C4-2B (cell line): ENCODE measurements at regions not wholly inside any gene's neighbourhood (a gene's known extent, or its start where the extent isn't known, plus 50 kb on each side); places are given as distances from the start of the nearest gene placed in this dataset.
"Not testable (repeated sequence)": the region's sequence is repeated elsewhere in the genome, so short reads cannot be mapped to it uniquely, and the experiment has no call there.

ENCODE experiments used
- H3K27ac ChIP-seq: fragments of 450-650 bp; 2 replicates; pipeline ENCODE4 v1.5.1; 2017
- CTCF ChIP-seq: fragments of 450-650 bp; conservative IDR thresholded peaks from 2 replicates; pipeline ENCODE4 v1.5.1; 2017; ENCODE audit warnings: mild to moderate bottlenecking
- ZFX ChIP-seq: fragments of 450-650 bp; IDR thresholded peaks from 2 replicates; pipeline ENCODE4 v1.6.1; 2017

GRCh38 chr11:134949121-134950090, 537.4 kb upstream of the B3GAT1 start:
- TF ChIP-seq CTCF (no peak), ZFX (no peak)
- no peak overlapping the region for H3K27ac ChIP-seq

- no peak overlapping the region for H3K27ac ChIP-seq
- no peak for TF ChIP-seq CTCF
- TF ChIP-seq ZFX = no peak
Observed at GRCh38 chr11:134947556-134947955, 535.5 kb upstream of the B3GAT1 start.

GRCh38 chr11:134945993-134946392, 534.0 kb upstream of the B3GAT1 start:
- H3K27ac ChIP-seq = no peak overlapping the region
- no peak for TF ChIP-seq ZFX
- TF ChIP-seq CTCF = no peak

- TF ChIP-seq CTCF (no peak), ZFX (no peak)
- H3K27ac ChIP-seq = no peak overlapping the region
Observed at GRCh38 chr11:134944986-134945385, 532.9 kb upstream of the B3GAT1 start.

- H3K27ac ChIP-seq = no peak overlapping the region
- TF ChIP-seq ZFX (no peak), CTCF (no peak)
Observed at GRCh38 chr11:134944131-134944530, 532.1 kb upstream of the B3GAT1 start.

- no peak for TF ChIP-seq ZFX
- TF ChIP-seq CTCF = no peak
- no peak overlapping the region for H3K27ac ChIP-seq
Observed at GRCh38 chr11:134943544-134943943, 531.5 kb upstream of the B3GAT1 start.

GRCh38 chr11:134942681-134943080, 530.6 kb upstream of the B3GAT1 start:
- TF ChIP-seq ZFX (no peak), CTCF (no peak)
- no peak overlapping the region for H3K27ac ChIP-seq

GRCh38 chr11:134941936-134942600, 530.0 kb upstream of the B3GAT1 start:
- not testable (repeated sequence) for H3K27ac ChIP-seq
